ENCODE measurements at regions not wholly inside any gene's neighbourhood (a gene's known extent, or its start where the extent isn't known, plus 50 kb on each side); places are given as distances from the start of the nearest gene placed in this dataset.
A peak's percentile ranks its signal among the peaks of the same experiment; 100 is the strongest.

DNA sequence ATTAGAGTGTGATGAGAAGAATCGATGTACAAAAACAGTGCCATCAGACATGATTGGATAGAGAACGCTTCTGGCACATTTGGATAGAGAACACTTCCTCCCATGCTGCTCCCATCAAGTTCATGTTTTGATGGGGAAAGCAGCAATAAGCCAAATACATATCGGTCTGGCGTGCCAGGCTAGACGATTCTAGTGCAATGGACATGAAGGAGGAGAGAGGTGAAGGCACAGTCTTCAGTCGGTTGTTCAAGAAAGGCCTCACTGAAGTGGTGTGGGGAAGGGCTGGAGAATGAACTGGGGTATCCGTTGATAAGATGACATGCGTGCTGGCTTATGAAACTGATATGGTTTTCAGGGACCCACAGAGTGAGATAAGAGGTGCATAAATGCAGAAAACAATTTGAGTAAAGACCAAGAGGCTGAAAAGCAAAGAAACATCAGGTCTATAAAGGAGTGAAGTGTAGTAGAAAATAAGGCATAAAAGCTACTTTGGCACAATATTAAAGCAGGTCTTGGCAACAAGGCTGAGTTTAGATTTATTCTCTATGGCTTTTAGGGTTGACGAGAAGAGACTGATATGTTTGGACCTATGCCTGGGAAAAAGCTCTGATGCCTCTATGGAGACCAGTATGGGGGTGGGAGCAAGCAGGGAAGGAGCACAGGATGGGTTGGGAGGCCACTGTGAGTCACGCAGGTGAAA is 117.6 kb upstream of the PIEZO2 start:
- DNase-seq, result no peak

DNA sequence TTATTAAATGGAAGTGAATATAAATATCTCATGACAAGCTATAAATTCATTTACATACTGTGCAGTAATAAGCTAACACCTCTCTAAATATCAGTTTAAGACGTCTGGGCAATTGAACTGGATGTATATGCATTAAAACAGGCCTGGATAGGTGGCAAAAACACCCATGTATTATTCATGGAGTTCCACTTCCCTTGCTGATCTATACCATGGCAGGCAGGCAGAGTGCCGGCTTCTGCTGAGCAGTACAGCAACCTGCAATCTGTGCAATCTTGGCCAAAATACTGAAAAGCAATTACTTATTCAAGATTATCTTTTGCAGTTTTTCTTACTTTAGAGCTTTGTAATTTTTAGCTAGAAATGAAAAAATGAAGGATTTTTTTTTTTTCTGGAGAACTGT is 112.1 kb upstream of the PIEZO2 start:
- DNase-seq, result no peak

DNA sequence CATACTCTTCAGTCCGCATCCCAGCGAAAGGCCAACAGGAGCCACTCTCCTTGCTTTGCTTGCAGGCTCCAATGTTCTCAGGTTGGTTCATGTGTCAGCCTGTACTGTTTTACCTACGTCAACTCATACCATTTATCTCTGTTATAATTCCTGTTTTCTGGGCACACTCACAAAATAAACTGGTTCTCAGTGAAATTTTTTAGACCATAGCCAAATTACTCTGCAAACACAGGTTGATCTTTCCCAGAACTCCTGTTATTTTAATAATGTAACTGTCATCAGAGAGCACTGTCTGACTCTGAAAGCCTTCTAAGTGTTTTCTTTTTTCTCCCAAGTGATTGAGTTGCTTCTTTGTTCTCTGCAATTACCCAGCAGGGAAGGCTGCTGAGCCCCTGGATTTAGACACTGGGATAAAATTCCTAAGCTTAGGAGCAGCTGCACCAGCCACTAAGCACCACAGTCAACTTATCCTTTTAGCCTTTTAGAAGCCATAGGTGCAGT is 111.6 kb upstream of the PIEZO2 start:
- peak; percentile 86 for DNase-seq

DNA sequence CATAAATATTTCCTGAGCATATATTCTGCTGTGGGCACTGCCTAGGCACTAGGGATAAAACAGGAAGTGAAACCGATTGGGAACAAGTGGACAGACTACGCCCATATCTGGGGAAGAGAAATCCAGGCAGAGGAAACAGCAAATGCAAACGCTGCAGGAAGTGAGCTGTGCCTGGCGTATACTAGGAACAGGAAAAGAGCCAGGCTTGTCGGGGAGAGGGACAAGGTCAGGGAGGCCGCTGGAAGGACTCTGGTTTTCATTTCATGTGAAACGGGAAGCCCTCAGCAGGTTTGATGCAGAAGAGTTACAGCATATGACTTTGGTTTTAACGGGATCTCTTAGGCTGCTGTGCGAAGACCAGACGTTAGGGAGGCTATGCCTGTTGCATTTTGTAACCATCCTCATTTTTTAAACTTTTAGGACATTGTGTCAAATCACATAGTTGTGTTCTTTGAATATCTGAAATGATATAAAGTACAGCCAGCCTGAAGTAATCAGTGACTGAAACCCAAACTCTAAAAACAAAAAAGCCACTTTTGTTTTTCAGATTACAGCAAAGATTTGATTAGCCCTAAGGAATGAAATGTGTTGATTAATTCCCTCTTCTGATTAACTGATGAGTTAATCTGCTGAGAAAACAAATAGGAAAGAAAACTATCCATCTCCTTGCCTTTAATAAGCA is 110.2 kb upstream of the PIEZO2 start:
- DNase-seq, result peak; percentile 57

DNA sequence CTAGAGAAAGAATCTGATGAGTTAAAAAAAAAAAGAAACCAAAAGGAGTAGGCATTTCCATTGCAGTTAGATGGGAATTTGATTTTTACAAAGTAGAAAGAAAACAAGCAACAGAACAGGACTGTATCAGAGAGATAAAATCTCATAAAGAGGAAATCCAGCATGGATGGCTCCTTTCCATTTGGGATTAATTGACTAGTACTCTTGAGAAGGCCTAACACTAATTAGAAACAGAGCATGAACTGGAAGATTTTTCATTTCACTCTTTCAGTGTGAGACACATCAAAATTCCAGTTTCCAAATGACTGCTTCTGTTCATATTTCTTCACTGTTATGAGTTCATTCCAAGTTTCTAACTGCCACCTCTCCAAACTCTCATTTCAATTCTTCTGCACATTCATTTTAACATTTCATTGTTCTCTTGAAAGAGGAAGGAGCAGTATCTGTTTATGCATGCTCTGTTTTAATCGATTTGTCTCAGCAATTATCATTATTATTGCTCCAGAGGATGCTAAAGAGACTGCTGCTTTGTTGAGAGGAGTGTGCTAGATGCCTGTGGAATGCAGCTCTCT is 108.8 kb upstream of the PIEZO2 start:
- peak; percentile 76 for DNase-seq

DNA sequence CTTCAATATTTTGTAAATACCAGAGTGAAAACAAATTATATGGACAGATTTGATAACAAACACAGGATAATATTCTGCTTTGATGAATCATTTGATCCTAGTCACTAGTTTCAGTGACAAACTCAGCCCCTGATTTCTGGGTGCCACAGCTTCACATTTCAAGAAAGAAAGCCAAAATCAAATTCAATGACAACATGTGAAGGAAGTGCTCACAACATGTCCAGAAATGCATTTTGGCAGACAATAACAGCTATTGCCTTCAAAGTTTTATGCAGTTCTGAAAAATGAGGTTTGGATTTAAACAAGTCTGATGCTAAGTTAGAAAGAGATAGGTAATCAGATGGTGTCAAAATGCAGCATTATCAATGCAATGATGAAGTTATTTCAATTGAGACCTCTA is 106.9 kb upstream of the PIEZO2 start:
- DNase-seq, result no peak

DNA sequence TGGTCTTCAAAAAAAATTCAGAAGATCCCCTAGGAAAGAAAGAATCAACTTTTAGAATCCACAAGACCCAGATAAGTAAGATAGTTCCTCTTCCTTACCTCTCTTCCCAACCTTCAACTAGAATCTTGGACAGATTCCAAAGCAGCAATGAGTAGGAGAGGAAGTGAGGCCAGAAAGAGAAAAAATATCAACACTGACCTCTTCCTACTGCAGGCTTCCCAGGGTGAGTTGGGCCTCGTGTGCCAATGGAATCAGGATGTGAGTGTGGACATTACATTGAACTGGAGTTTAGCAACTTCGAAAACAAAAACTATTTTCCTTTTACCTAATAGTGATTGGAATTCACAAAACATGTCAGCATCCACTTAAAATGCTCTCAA is 102.5 kb upstream of the PIEZO2 start:
- DNase-seq, result no peak

DNA sequence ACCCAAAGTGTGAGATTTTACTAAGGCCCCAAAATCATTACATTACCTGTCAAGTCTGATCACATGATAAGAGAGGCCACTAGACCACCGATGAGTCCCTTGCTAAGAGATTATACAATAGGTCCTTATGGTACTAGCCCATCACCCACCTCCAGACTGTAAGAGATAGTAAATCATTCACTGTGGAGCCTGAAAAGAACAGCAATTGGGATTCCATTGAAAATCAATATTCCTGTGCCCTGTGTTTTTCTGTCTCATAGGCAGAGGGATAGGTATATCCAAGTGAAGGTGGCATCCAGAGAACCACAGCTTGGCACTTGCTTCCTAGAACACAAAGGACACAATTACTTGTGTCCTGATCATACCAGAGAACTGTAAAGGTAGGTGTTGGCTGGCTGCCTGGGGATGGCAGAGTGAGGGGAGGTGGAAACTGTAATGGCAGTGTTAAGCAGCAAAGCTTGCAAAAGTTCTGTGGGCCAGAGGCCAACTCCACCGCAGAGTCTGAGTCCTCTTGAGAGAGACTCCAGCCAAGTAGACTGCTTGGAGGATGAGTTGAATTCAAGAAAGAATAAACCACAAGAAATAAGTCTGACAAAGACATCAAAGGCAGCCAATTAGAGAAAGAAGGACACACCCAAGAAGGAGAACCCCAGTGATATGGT is 102.0 kb upstream of the PIEZO2 start:
- DNase-seq, result no peak

DNA sequence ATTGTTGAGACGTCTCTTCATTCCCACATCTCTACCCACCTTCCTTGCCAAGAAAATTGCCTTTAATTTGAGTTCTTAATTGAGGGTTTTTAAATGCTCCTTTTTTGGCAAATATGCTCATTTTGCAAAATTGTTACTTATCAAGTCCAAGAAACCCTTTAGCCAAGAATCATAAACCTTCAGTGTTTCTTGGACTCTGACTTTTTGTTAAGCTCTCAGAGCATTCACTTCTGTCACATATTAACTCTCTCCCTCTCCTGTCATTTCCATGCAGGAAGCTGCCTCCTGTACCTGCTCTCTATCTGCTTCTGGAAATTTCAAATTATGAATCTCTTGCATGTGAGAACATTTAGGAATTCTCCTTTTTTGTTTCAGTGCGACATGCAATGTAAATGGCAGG is 100.0 kb upstream of the PIEZO2 start:
- no peak for DNase-seq

DNA sequence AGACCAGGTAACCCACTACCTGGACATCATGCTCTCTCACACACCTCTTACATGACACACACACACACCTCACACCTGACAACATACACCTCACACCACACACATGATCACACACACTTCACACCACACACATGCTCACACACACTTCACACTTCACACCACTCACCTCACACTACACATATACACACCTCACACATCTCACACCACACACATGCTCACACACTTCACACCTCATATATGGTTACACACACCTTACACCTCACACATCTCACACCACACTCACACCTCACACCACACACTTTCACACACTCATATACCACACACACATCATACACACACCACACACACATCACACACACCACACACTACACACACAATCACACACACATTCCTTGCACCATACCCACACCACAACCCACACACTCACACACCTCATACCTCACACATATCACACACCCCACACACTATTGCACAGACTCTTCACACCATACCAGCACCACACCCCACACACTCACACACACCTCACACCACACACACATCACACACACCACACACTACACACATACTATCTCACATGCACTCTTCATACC is 98.1 kb upstream of the PIEZO2 start:
- DNase-seq, result no peak

DNA sequence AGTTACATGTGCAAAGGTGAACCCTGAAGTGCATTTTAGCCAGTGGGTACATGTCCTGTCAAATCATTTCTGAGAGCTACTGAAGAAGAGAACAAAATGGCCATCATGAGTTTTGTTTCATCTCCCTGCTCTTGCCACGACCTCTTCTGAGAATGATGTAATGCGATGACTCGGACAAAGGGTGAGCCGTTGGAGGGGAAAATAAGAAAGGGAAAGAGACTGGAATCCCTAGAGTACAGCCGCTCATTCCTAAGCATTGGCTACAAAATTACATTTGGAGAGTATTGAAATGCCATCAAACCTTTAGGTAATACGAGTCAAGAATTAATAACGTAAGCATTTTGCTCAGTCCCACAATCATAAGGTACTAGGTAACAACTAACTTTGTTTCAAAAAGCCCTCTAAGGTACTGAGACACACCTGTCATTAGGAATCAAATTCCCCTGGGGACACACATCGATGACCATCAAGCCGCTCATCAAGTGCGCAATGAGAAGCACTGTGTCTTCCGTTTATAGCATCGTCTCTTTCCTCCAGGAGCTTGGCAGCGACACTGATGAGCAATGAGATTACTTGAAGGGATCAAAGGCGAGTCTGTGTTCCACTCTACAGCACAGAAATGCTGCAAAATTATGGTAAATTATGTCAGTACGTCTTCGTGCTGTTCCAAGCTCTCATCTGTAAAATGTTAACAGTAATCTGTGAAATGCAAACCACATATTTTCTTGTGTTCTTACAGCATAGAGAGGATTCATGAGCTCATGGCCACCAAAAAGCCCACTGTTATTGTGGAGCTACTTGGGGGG is 97.3 kb upstream of the PIEZO2 start:
- peak; percentile 61 for DNase-seq

DNA sequence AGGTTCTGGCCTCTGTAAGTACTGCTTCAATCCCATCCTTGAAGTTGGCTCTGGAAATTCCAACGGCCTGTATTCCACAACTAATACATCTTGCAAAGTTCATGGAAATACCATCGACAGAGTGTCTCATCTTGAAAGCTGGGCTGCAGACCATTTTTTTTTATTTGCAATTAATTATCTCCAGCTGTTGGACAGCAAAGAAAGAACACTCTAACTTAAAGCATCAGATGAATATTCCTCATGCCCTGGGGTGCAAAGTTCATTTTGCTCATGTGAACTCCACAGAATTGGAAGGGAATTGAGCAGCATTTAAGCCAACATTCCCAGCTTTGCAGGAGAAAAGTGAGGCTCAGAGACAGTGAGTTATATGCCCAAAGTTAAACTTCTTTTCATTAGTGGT is 96.5 kb upstream of the PIEZO2 start:
- peak; percentile 31 for DNase-seq

DNA sequence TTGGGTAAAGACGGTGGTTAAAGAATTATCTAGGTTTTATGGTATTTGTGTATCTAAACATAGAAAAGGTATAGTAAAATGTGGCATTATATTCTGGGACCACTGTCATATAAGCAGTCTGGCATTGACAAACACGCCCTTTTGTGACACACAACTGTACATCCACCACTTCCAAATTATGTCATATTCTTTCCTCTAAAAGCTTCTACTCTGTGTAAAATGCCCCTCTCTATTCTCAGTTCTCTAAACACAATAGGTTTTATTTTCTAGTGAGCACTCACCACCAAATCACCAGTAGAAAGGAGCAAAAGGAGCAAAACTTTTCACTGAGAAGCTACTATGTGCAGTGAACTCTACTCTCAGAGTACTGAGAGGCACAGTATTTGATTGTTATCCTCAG is 88.1 kb upstream of the PIEZO2 start:
- DNase-seq, result no peak

DNA sequence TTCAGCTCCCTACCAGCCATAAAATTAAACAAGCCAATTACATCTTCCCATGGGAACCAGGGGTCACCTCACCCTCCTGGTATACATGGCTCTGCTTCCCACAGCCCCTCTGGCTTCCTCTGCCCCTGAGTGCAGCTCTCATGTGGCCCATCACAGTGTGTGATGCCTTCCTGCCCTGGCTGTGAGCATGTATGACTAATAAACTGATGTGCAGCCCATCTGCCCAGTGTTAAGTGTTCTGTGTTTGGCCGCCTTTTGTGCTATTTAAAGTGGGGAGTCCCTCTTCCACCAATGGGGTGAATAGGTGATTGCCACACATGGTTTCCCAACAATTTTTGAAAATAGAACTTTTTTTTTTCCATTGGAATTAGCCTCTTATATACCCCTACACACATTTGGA is 87.7 kb upstream of the PIEZO2 start:
- DNase-seq, result no peak

DNA sequence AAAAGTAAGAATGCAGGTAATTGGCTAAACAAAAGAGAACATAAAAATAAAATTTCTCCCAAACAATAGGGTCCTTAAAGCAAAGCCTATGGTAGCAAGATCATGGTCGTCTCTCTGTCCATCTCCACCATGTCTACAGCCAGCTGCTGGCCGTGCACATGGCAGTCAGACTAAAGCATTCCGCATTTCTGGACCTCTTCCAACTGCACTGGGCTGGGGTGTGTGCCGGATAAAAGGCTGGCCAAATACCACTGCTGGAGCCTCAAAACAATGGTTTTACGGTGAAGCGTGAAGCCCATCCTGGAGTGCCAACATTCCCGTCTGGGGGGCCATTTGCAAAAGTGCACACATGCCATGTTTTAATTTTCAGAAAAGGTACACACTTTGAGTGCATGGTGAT is 74.8 kb upstream of the PIEZO2 start:
- no peak for DNase-seq

DNA sequence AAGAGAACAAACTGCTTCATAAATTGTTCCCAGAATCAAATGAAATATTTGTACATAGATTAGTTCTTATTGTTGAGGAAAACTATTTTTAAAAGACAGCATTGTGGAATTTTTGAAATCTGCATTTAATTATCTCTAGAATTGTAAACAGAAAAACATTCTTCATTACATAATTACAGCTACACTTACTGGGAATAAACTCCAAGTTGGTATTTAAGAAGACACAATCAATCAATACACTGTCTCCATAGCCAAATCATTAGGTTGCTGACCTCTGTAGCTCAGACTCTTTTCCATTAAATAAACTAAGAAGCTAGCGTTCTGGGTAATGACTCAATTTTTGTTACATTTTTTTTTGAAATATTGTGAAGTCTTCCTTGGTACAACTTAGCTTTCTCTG is 70.2 kb upstream of the PIEZO2 start:
- no peak for DNase-seq

DNA sequence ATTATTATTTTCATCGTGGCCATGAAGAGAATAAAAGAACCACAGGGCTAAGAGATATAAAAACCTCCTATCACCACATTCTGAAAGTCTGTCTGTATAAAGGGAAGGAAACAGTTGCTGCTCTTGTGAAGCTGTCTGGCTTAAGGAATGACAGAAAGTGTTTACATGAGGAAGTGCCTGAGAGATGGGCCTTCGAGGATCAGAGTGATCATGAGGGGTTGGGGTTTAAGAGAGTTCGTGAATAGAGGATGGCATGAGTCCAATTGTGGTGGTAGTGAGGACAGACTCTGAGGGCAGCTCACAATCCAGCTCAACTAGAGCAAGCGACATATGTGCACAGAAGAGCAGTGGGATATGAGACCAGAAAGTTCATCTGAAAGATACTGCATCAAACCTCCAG is 65.8 kb upstream of the PIEZO2 start:
- no peak for DNase-seq

DNA sequence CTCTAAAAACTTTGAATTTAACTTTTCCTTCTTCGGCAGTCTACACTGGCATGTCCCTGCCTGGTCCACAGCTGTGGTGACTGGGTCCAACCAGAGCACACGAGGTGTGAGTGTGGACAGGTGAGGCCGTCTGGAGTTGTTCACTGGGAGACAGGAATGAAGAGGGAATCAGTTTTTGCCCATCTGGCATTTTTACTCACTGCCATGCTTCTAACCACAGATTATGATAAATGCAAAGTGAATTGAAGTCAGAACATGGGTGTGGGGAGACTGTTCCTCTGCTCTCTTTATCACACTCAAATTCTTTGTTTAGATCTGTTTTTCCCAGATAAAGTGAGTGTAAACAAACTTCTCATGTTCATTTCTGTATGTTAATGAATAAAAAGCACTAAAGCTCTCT is 54.7 kb upstream of the PIEZO2 start:
- DNase-seq, result no peak

DNA sequence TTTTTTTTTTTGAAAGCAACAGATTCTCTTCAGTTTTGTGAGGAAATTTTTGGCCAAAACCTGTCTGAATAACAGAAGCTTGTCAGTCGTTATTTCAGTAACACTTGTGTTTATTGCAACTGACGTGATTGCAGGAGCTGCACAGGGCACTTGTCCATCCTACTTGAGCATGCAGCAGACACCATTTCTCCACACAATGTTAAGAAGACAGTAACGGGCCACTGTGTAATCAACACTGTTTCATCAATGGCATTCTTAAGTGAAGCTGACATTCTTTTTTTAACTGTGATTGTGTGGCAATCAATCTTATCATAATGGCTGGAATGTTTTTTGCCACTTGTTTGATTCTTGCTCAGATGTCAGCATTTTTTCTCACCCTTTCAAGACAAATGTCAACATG is 50.1 kb upstream of the PIEZO2 start:
- DNase-seq, result no peak

All from eye (tissue), 1 donor.